Upper lobe of left lung (tissue), 6 donors: ENCODE measurements at regions not wholly inside any gene's neighbourhood (a gene's known extent, or its start where the extent isn't known, plus 50 kb on each side); places are given as distances from the start of the nearest gene placed in this dataset.

ENCODE experiments used
- ATAC-seq, 2 donors: fragments of 200-7000 bp; cut with Tn5 transposase; one replicate each; pipeline ENCODE4 v1.9.1; 2022; ENCODE audit warnings: mild to moderate bottlenecking in 2 of 2, moderate library complexity in 2 of 2; ENCODE audit not compliant: low FRiP score in 2 of 2
- DNase-seq, 2 donors: peaks; one replicate each; pipeline ENCODE4 v3.0.0-alpha.2; 2019 to 2020
- H3K27ac ChIP-seq, 4 donors: fragments of 200-600 bp; sonication (generic); one replicate each; pipeline ENCODE4 v1.5.1; 2016 to 2019
- H3K27me3 ChIP-seq, 4 donors: fragments of 200-600 bp; sonication (generic); one replicate each; pipeline ENCODE4 v1.5.1; 2017 to 2019
- H3K36me3 ChIP-seq, 4 donors: fragments of 200-600 bp; sonication (generic); one replicate each; pipeline ENCODE4 v1.5.1; 2016 to 2019
- H3K4me1 ChIP-seq, 4 donors: fragments of 200-600 bp; sonication (generic); one replicate each; pipeline ENCODE4 v1.5.1; 2018 to 2019
- H3K4me3 ChIP-seq, 4 donors: fragments of 200-600 bp; sonication (generic); one replicate each; pipeline ENCODE4 v1.5.1; 2017 to 2019; ENCODE audit warnings: mild to moderate bottlenecking in 2 of 4, moderate library complexity in 1 of 4
- H3K9me3 ChIP-seq, 4 donors: fragments of 200-600 bp; sonication (generic); one replicate each; pipeline ENCODE4 v1.5.1; 2018 to 2019
- EP300 ChIP-seq, 4 donors: sonication (generic); formaldehyde crosslinking; IDR thresholded peaks; one replicate each; pipeline ENCODE4 v1.5.1; 2017; ENCODE audit warnings: antibody characterized with exemption in 4 of 4, control low read depth in 2 of 4
- POLR2A ChIP-seq, 4 donors: fragments of 450-650 bp; IDR thresholded peaks; one replicate each; pipeline ENCODE4 v1.5.1; 2016 to 2017; ENCODE audit warnings: antibody characterized with exemption in 4 of 4, mild to moderate bottlenecking in 2 of 4
- POLR2AphosphoS5 ChIP-seq, 2 donors: sonication (generic); formaldehyde crosslinking; IDR thresholded peaks; one replicate each; pipeline ENCODE4 v1.5.1; 2017; ENCODE audit warnings: antibody characterized with exemption in 2 of 2
- WGBS, 2 donors: methylation state at CpG; one replicate each; pipeline ENCODE4 v1.1.5; 2017 to 2018; 5-methylcytosine and 5-hydroxymethylcytosine counted together
- TF ChIP-seq, protein P1 (sequence below), 6 experiments: fragments of 450-650 bp in 4 of 6; fragments of 200-600 bp in 2 of 6; sonication (generic) in 2 of 6; IDR thresholded peaks; one replicate each; pipeline ENCODE4 v1.5.1; 2016 to 2019; ENCODE audit warnings: antibody characterized with exemption in 6 of 6
- donor health status: DM: no; HTN: no; CAD: no; lungs with moderate emphysema.
- donor health status: DM: no; HTN: yes; CAD: no; lungs with severe emphysema.

- Histone ChIP-seq H3K4me3 (no peak overlapping the region), H3K27ac (no peak overlapping the region), H3K9me3 (no peaks in the 10 kb centered on the region), H3K4me1 (no peaks in the 10 kb centered on the region), H3K27me3 (no peaks in the 10 kb centered on the region), H3K36me3 (no peaks in the 10 kb centered on the region)
- ATAC-seq (no peak), DNase-seq (no peak)
- WGBS, 2 donors = 76 to 93% methylated on average over 1 of the region's 1 CpG
- TF ChIP-seq, protein P1, sequence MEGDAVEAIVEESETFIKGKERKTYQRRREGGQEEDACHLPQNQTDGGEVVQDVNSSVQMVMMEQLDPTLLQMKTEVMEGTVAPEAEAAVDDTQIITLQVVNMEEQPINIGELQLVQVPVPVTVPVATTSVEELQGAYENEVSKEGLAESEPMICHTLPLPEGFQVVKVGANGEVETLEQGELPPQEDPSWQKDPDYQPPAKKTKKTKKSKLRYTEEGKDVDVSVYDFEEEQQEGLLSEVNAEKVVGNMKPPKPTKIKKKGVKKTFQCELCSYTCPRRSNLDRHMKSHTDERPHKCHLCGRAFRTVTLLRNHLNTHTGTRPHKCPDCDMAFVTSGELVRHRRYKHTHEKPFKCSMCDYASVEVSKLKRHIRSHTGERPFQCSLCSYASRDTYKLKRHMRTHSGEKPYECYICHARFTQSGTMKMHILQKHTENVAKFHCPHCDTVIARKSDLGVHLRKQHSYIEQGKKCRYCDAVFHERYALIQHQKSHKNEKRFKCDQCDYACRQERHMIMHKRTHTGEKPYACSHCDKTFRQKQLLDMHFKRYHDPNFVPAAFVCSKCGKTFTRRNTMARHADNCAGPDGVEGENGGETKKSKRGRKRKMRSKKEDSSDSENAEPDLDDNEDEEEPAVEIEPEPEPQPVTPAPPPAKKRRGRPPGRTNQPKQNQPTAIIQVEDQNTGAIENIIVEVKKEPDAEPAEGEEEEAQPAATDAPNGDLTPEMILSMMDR (IDR thresholded peaks at IDR 0.05) = no peak
- no peak for TF ChIP-seq EP300 (IDR thresholded peaks at IDR 0.05)
- no peak for TF ChIP-seq POLR2A (IDR thresholded peaks at IDR 0.05)
- no peak for TF ChIP-seq POLR2AphosphoS5 (IDR thresholded peaks at IDR 0.05)
Measured at GRCh38 chr13:34657716-34658115, 284.4 kb upstream of the NBEA start.

DNA sequence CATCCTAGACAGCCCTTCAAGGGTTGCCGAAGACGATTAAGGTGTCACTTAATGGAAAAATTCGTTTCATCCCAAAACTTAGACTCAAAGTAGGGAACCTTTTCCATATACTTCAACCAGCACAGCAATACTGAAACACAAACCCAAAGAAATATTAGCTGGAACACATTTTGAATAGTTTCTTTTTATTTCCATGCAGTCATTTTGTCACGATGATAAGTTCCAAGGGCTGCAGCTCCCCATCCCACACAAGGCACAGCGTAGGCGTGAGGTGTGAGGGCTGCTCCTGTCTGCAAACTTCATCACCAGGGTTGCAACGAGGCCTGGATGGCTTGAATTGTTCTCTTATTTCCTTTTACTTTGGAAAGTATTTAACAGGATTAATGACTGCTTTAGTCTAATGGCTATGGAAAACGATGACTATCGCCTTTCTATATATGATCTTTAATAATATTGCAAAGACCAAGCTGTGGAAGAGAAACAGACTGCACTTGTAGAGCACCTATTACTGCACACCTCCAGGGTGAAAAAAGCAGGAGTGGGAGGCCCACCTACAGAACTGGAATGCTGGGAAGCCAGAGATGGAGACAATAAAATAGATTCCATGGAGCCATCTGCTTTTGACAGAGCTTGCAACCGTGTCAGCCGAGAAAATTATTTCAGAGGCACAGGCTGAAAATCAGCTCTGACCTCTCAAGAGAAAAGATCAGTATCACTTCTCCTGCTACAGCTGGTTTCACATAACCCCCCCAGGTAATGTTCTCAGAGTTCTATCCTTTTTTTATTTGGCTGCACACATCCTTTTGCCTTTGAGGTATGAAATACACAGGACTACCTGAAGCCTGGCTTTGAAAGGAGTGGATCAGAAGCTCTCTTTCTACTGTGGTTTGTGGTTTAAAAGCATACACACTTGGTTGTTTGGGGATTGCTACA is 274.5 kb upstream of the NBEA start:
- 77 to 84% methylated on average over 11 of the region's 11 CpGs for WGBS, 2 donors
- Histone ChIP-seq H3K9me3 (no peaks in the 10 kb centered on the region), H3K27me3 (no peaks in the 10 kb centered on the region), H3K4me1 (no peaks in the 10 kb centered on the region), H3K4me3 (no peak overlapping the region), H3K27ac (no peak overlapping the region), H3K36me3 (no peaks in the 10 kb centered on the region)
- TF ChIP-seq, protein P1 (IDR thresholded peaks at IDR 0.05) = no peak
- TF ChIP-seq POLR2AphosphoS5 (IDR thresholded peaks at IDR 0.05) (no peak), EP300 (IDR thresholded peaks at IDR 0.05) (no peak), POLR2A (IDR thresholded peaks at IDR 0.05) (no peak)
- DNase-seq (no peak), ATAC-seq (no peak)

GRCh38 chr13:34671137-34671536 is 270.9 kb upstream of the NBEA start:
- no peak overlapping the region for H3K27ac ChIP-seq
- H3K27me3 ChIP-seq = no peaks in the 10 kb centered on the region
- no peak for DNase-seq
- TF ChIP-seq, protein P1 (IDR thresholded peaks at IDR 0.05) = no peak
- TF ChIP-seq EP300 (IDR thresholded peaks at IDR 0.05) (no peak), POLR2AphosphoS5 (IDR thresholded peaks at IDR 0.05) (no peak), POLR2A (IDR thresholded peaks at IDR 0.05) (no peak)
- no peaks in the 10 kb centered on the region for H3K4me1 ChIP-seq
- no peaks in the 10 kb centered on the region for H3K36me3 ChIP-seq
- H3K4me3 ChIP-seq = no peak overlapping the region
- ATAC-seq = peak in 1 of 2 donors; percentile 63
- H3K9me3 ChIP-seq = no peaks in the 10 kb centered on the region

DNA sequence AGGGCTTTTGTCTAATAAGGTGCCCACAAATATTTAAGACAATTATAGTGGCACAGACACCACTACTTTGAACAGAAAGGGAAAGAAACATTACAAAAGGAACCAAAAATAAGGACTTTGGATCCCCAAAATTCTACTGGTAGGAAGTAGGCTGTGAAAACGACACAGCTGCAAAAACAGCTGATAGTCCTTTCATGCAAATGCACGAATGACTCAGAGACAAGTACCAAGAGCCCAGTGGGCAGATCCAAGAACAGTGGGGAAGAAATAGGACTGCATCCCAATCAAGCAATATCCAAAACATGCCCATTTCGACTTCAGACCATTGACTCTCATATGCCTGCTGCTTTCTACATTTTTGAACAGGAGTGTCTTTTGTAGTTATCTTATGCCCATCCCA is 269.4 kb upstream of the NBEA start:
- no peak for TF ChIP-seq EP300 (IDR thresholded peaks at IDR 0.05)
- TF ChIP-seq, protein P1 (IDR thresholded peaks at IDR 0.05) = no peak
- TF ChIP-seq POLR2AphosphoS5 (IDR thresholded peaks at IDR 0.05) = no peak
- no peak for TF ChIP-seq POLR2A (IDR thresholded peaks at IDR 0.05)
- Histone ChIP-seq H3K9me3 (no peaks in the 10 kb centered on the region), H3K36me3 (no peaks in the 10 kb centered on the region), H3K4me1 (no peaks in the 10 kb centered on the region), H3K4me3 (no peak overlapping the region), H3K27ac (no peak overlapping the region), H3K27me3 (no peaks in the 10 kb centered on the region)
- DNase-seq = no peak
- 67 to 71% methylated on average over 3 of the region's 3 CpGs for WGBS, 2 donors
- no peak for ATAC-seq

GRCh38 chr13:34675626-34676025 is 266.4 kb upstream of the NBEA start:
- TF ChIP-seq POLR2AphosphoS5 (IDR thresholded peaks at IDR 0.05) = no peak
- TF ChIP-seq, protein P1 (IDR thresholded peaks at IDR 0.05) = no peak
- no peak for TF ChIP-seq EP300 (IDR thresholded peaks at IDR 0.05)
- Histone ChIP-seq H3K27ac (no peak overlapping the region), H3K4me1 (no peaks in the 10 kb centered on the region), H3K36me3 (no peaks in the 10 kb centered on the region), H3K4me3 (no peak overlapping the region), H3K27me3 (no peaks in the 10 kb centered on the region), H3K9me3 (no peaks in the 10 kb centered on the region)
- 63 to 72% methylated on average over 2 of the region's 2 CpGs for WGBS, 2 donors
- DNase-seq (no peak), ATAC-seq (no peak)
